ENCODE measurements at regions not wholly inside any gene's neighbourhood (a gene's known extent, or its start where the extent isn't known, plus 50 kb on each side); places are given as distances from the start of the nearest gene placed in this dataset.
"Not testable (repeated sequence)": the region's sequence is repeated elsewhere in the genome, so short reads cannot be mapped to it uniquely, and the experiment has no call there.

GRCh38 chr6:167558246-167559177 is 233.6 kb downstream of the TTLL2 start:
- ATAC-seq (no peak), DNase-seq (no peak)
- H3K9me3 Mint-ChIP-seq: peaks cover 5 to 15% of the 10 kb centered on the region in 2 donors
- no peaks in the 10 kb centered on the region for H3K4me1 Mint-ChIP-seq
- H3K4me3 Mint-ChIP-seq: no peak overlapping the region
- peak overlapping the region in 1 of 2 donors; percentile 31 for H3K27ac Mint-ChIP-seq
- peaks cover 19% of the 10 kb centered on the region for H3K27me3 Mint-ChIP-seq

- no peak overlapping the region for H3K4me3 Mint-ChIP-seq
These were observed 235.0 kb downstream of the TTLL2 start for GRCh38 chr6:167559675-167560479.

DNA sequence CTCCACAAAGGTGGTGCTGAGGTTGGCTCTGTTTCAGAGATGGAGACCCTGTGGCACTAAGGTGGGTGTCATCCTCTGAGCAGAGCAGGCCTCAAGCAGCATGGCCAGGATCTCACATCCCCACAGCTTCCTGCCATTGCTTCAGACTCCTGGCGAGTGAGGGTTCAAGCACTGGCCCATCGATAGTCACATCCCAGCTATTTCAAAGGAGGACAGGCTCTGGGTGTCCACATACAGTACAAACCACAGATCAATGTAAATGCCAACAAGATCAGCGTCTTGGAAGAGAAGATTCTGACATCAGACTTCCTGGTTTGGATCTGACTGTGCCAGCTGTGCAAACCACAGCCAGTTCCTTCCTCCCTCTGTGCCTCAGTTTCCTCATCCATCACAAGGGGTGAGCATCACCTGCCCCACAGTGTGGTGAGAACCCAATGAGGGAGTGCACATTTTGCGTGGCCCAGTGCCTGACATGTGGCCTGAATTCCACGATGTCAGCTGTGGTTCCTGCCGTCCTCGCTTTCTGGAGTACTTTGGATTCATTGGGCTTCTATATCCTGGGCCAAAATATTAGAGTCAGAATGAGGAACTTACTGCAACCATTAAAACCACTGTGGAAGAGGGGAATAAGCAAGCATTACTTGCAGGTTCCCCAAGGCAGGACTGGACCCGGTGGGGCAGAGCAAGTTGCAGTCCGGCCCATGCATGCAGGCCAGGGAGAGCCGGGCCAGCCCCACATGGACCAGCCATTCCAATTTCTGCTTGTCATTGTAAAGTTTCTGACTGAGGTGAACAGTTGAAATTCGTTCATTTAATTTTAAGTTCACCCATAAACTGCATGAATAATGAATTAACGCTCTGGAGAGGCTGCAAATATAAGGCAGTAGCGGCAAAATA is 236.0 kb downstream of the TTLL2 start:
- no peak for ATAC-seq
- Mint-ChIP-seq H3K4me3 (no peak overlapping the region), H3K27me3 (peaks cover 36% of the 10 kb centered on the region), H3K27ac (no peak overlapping the region), H3K4me1 (no peaks in the 10 kb centered on the region), H3K9me3 (peaks cover 5 to 16% of the 10 kb centered on the region in 2 donors)
- DNase-seq: no peak

More at GRCh38 chr6:167559675-167560479, 235.0 kb downstream of the TTLL2 start:
- DNase-seq (no peak), ATAC-seq (no peak)
- H3K9me3 Mint-ChIP-seq: peaks cover 5 to 21% of the 10 kb centered on the region in 2 donors
- H3K27ac Mint-ChIP-seq: peak overlapping the region in 1 of 2 donors; percentile 87
- no peaks in the 10 kb centered on the region for H3K4me1 Mint-ChIP-seq
- H3K27me3 Mint-ChIP-seq: peaks cover 33% of the 10 kb centered on the region

- not testable (repeated sequence) for DNase-seq, ATAC-seq, H3K4me1 Mint-ChIP-seq, H3K27ac Mint-ChIP-seq, H3K9me3 Mint-ChIP-seq, H3K4me3 Mint-ChIP-seq
- peaks cover 49% of the 10 kb centered on the region for H3K27me3 Mint-ChIP-seq
These were observed 238.0 kb downstream of the TTLL2 start for GRCh38 chr6:167562862-167563261.

DNA sequence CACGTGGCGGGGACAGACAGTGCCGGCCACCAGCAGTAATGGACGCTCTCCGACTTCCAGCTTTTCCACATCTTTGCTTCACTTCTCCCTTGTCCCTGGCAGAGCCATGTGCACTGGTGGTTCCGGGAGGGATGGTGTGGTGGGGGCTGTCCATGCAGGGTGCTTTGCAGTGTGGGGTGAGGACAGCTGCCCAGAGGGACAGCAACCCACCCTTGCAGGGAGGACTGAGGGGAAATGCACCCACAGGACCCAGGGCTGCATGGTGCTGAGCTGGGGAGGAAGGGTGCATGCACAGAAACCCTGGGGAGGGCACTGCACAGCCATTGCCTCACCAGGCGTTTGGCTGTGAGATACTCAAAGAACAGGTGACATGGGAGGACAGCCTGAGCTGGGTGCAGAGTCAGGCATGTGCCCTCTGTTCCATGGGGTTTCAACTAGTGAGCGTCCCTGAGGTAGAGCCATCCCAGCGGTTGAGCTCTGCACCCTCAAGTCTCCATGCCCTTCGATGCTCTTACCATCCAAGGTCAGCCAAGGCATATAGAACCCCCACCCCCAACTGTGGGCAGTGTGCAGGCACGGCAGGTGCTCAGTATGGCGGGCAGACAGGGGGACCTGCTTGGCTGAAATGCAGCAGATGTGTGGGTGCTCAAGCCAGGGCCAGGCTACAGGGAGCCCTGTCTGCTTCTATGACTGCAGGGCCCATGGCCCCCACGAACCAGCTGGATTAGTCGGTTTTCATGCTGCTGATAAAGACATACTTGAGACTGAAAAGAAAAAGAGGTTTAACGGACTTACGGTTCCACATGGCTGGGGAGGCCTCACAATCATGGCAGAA is 239.7 kb downstream of the TTLL2 start:
- Mint-ChIP-seq H3K4me3 (no peak overlapping the region), H3K9me3 (peaks cover 0 to 7% of the 10 kb centered on the region in 2 donors), H3K27me3 (peaks cover 47% of the 10 kb centered on the region), H3K4me1 (no peaks in the 10 kb centered on the region), H3K27ac (no peak overlapping the region)
- DNase-seq: no peak
- peak; percentile 28 for ATAC-seq

DNA sequence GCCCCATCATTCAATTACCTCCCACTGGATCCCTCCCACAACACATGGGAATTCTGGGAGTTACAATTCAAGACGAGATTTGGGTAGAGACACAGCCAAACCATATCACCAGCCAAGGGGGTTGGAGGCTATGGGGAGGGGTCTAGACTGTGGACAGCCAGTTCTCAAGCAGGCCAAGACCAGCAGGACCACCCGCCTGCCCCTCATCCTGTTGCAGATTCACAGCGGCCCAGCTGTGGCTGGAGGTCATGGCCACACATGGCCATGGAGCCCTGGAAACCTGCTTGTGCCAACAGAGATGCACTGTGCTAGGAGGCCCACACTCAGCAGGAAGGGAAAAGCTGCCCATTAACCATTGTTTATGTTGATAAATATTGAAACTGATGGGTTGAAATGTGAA is 240.5 kb downstream of the TTLL2 start:
- Mint-ChIP-seq H3K4me1 (no peaks in the 10 kb centered on the region), H3K27me3 (peaks cover 39% of the 10 kb centered on the region), H3K9me3 (peaks cover 0 to 7% of the 10 kb centered on the region in 2 donors), H3K4me3 (no peak overlapping the region), H3K27ac (no peak overlapping the region)
- DNase-seq (no peak), ATAC-seq (no peak)

DNA sequence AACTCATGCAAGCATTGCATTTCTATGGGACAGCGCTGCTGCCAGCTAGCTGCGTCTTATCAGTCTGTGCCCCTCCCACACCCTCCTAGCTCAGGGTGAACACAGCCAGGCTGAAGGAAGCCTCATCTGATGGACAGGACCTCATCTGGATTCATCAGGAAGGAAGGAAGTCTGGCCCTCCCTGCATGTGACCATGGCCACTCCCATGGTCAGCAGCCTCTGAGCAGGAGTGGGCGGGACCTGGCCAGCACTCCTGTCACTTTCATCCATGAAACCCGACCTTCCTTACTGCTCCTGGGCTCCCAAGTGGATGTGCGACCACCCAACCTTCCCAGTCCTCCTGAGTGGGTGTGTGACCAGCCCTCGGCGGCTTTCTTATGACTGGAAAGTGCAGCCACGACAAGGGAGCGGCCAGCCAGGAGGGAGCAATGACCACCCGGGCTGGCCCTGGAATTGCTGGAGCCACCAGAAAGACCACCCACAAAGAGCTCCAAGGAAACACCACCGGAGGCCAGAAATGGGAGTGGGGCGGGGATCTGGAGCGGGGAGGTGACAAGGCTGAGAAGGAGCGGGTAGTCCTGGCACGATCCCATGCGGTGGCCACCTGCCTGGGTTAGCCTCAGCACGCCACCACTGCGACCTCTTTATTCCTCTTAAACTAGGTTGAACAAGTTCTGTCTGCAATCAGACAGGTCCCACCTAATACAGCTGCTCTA is 241.2 kb downstream of the TTLL2 start:
- peaks cover 0 to 7% of the 10 kb centered on the region in 2 donors for H3K9me3 Mint-ChIP-seq
- ATAC-seq: no peak
- no peaks in the 10 kb centered on the region for H3K4me1 Mint-ChIP-seq
- no peak for DNase-seq
- peaks cover 32% of the 10 kb centered on the region for H3K27me3 Mint-ChIP-seq
- no peak overlapping the region for H3K4me3 Mint-ChIP-seq
- H3K27ac Mint-ChIP-seq: no peak overlapping the region

- DNase-seq: no peak
- H3K4me1 Mint-ChIP-seq: no peaks in the 10 kb centered on the region
- H3K27ac Mint-ChIP-seq: no peak overlapping the region
- peak; percentile 19 for ATAC-seq
- peaks cover 31% of the 10 kb centered on the region for H3K27me3 Mint-ChIP-seq
- H3K4me3 Mint-ChIP-seq: no peak overlapping the region
- H3K9me3 Mint-ChIP-seq: peaks cover 0 to 7% of the 10 kb centered on the region in 2 donors
These were observed 241.8 kb downstream of the TTLL2 start for GRCh38 chr6:167566711-167567141.

DNA sequence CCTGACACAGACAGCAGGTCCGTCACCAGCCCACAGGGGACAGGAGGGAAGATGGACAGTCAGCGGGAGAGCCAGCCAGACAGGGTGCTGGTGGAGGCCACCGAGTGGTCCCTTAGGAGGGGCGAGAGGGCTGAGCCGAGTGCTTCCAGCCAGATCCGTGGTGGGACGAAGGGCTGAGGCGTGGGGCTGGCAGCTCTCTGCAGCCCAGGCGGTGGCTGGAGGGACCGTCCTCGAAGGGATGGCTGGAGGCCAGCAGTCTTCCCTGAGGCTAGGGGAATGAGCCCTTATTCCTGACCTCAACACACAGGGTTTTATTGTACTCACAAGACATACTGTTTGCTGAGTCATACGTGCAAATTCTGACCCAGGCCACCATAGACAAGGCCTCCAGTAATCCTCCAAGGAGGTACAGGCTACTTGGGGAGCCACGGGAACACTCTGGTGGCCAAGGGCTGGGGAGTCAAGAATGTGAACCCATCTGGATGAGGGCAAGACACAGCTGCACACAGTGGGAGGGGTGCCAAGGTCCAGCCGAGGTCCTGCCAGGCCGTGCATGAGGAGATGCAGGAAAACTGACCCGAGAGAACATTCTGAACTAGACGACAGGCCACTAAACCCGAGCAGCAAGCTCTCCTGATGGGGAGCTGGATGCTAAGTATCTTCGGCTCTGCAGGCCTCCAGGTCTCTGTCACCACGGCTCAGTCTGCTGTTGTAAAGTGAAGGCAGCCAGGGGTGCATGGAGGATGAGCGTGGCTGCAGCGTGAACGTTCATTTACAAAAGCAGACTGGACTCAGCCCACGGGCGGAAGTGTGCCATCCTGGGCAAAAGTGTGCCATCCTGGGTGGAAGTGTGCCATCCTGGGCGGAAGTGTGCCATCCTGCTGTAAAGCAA is 242.5 kb downstream of the TTLL2 start:
- no peaks in the 10 kb centered on the region for H3K4me1 Mint-ChIP-seq
- H3K27ac Mint-ChIP-seq: no peak overlapping the region
- peaks cover 0 to 7% of the 10 kb centered on the region in 2 donors for H3K9me3 Mint-ChIP-seq
- no peak for DNase-seq
- H3K4me3 Mint-ChIP-seq: no peak overlapping the region
- peak; percentile 10 for ATAC-seq
- peaks cover 31% of the 10 kb centered on the region for H3K27me3 Mint-ChIP-seq

DNA sequence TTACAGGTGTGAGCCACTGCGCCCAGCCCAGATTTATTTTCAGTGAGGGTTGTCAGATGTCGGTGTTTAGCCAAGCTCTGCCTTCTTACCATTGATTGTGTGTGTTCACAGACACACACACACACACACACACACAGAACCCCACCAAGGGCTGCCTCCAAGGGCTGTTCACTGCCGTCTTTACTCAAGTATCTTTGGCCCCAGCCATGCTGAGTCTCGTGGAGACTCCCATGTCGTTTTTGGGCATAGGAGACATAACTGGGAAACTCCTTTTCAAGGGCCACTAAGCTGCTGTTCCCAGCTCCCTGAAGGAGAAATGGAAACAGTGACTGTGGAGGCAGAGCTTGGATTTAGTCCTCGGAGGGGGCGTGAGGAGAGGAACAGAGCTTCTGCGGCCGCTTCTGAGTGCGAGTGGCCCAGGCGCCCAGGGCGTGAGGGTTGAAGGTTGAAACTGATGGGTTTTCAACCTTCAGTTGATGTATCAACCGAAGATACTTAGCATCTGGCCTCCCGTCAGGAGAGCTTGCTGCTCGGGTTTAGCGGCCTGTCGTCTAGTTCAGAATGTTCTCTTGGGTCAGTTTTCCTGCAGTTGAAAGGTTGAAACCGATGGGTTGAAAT is 243.6 kb downstream of the TTLL2 start:
- Mint-ChIP-seq H3K4me1 (no peaks in the 10 kb centered on the region), H3K9me3 (peaks cover 0 to 6% of the 10 kb centered on the region in 2 donors), H3K27ac (no peak overlapping the region), H3K27me3 (peaks cover 30% of the 10 kb centered on the region), H3K4me3 (no peak overlapping the region)
- DNase-seq (no peak), ATAC-seq (no peak)

DNA sequence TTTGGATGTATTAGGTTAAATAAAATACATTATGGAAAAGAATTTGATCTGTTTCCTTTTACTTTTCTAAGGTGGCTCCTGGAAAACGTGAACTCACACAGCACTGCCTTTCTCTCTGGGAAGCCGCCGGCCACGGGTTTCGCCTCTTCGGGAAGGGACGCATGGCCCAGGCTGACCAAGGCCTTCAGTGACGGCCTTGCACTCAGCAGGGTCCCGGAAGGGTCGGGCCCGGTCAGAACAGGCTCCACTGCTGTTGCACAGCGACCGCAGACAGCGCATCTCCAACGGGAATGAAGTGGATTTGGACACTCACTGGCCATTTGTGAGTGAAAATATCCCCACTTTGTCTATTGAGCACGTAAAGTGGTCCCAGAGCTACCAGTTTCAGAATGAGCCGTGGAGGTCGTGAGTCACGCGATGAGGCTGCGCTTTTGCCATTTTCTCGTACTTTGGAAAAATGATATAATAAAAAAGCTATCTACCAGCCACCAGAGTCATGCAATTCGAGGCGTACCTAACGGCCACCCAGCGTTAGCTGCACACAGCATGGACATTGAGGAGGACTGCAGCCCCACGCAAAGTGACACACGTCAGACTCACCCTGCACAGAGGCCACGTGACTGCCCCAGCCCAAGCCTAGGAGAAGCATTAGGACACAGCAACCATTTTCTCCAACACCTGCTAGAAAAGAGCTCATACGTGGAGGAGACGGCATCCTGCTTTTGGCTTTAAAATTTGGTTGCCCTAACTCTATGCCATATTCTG is 244.3 kb downstream of the TTLL2 start:
- peaks cover 23% of the 10 kb centered on the region for H3K27me3 Mint-ChIP-seq
- no peaks in the 10 kb centered on the region for H3K4me1 Mint-ChIP-seq
- H3K27ac Mint-ChIP-seq: no peak overlapping the region
- DNase-seq (no peak), ATAC-seq (no peak)
- H3K4me3 Mint-ChIP-seq: no peak overlapping the region
- H3K9me3 Mint-ChIP-seq: no peaks in the 10 kb centered on the region

DNA sequence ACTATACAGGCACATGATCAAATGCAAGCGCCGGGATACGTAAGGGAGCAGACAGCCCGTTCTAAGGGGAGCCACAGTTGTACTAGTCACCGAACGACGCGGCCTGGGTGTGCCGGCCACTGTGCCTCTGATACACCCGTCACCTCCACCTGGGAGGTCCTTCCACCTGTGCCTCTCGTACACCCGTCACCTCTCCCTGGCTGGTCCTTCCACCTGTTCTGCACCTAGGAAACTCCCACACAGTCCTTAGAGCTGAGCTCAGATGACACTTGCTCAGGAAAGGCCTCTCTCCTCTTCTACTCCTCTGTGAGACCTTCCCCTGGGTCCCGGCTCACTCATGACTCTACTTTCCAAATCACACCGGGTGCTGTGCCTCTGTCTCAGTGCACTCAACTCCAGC is 245.0 kb downstream of the TTLL2 start:
- H3K27ac Mint-ChIP-seq: no peak overlapping the region
- no peaks in the 10 kb centered on the region for H3K4me1 Mint-ChIP-seq
- no peak overlapping the region for H3K4me3 Mint-ChIP-seq
- H3K9me3 Mint-ChIP-seq: no peaks in the 10 kb centered on the region
- DNase-seq (no peak), ATAC-seq (no peak)
- H3K27me3 Mint-ChIP-seq: peaks cover 16% of the 10 kb centered on the region

Data from stimulated activated naive CD8-positive, alpha-beta T cell treated with anti-CD3 and anti-CD28 coated beads, Interleukin-15, amount 100 ng/mL, for 72 hours (primary cell).